Right lobe of liver (tissue), 6 donors: ENCODE measurements at regions not wholly inside any gene's neighbourhood (a gene's known extent, or its start where the extent isn't known, plus 50 kb on each side); places are given as distances from the start of the nearest gene placed in this dataset.
A peak's percentile ranks its signal among the peaks of the same experiment; 100 is the strongest.

ENCODE experiments used
- ATAC-seq, 4 donors: fragments of 200-7000 bp; cut with Tn5 transposase; one replicate each; pipeline ENCODE4 v1.9.1; 2020; ENCODE audit warnings: mild to moderate bottlenecking in 4 of 4, moderate library complexity in 4 of 4
- DNase-seq, 3 donors: peaks; one replicate each; pipeline ENCODE4 v3.0.0-alpha.2; 2020
- H3K27ac ChIP-seq, 3 donors: fragments of 200-600 bp; one replicate each; pipeline ENCODE4 v1.8.0; 2022
- H3K27me3 ChIP-seq, 2 donors: fragments of 200-600 bp; one replicate each; pipeline ENCODE4 v1.8.0; 2022
- H3K36me3 ChIP-seq, 4 donors: fragments of 200-600 bp; sonication (generic) in 1 of 4; one replicate each; pipeline versions ENCODE4 v1.5.1 to v1.8.0; 2017 to 2022; ENCODE audit warnings: control low read depth in 1 of 4
- H3K4me1 ChIP-seq, 4 donors: fragments of 200-600 bp; sonication (generic) in 1 of 4; one replicate each; pipeline versions ENCODE4 v1.5.1 to v1.8.0; 2017 to 2022; ENCODE audit warnings: control low read depth in 1 of 4
- H3K4me3 ChIP-seq, 3 donors: fragments of 200-600 bp; one replicate each; pipeline ENCODE4 v1.8.0; 2022
- H3K9me3 ChIP-seq, 4 donors: fragments of 200-600 bp; sonication (generic) in 1 of 4; one replicate each; pipeline versions ENCODE4 v1.5.1 to v1.8.0; 2017 to 2022; ENCODE audit warnings: control low read depth in 1 of 4
- CTCF ChIP-seq, 4 donors: fragments of 200-600 bp in 3 of 4; fragments of 450-650 bp in 1 of 4; IDR thresholded peaks; one replicate each; pipeline versions ENCODE4 v1.5.1 to v1.8.0; 2016 to 2022; ENCODE audit warnings: antibody characterized with exemption in 4 of 4, mild to moderate bottlenecking in 2 of 4
- POLR2A ChIP-seq: fragments of 450-650 bp; IDR thresholded peaks from one replicate; pipeline ENCODE4 v1.6.1; 2017; ENCODE audit warnings: antibody characterized with exemption, mild to moderate bottlenecking
- WGBS: methylation state at CpG from one replicate; pipeline ENCODE4 v1.1.6; 2018; ENCODE audit warnings: low coverage, low lambda C conversion rate; ENCODE audit not compliant: insufficient coverage; ENCODE audit errors: missing lambda C conversion rate; 5-methylcytosine and 5-hydroxymethylcytosine counted together
- intact Hi-C, 2 donors: fragments of 100-400 bp; cut with DNase I; formaldehyde crosslinking; loops; one replicate each; pipeline versions ENCODE4 v1.11.2 to v1.14.1; 2022
- donor health status: DM: no; HTN: yes; CAD: no.
- donor health status: DM: no; HTN: no; CAD: no.
- donor health status: DM: no; HTN: no; CAD: no.
- donor health status: DM: no; HTN: yes; CAD: no.
- donor health status: DM: no; HTN: yes; CAD: no.

- TF ChIP-seq CTCF (IDR thresholded peaks at IDR 0.05): no peak
- no peak for TF ChIP-seq POLR2A
- H3K36me3 ChIP-seq: no peaks in the 10 kb centered on the region
- no peaks in the 10 kb centered on the region for H3K4me1 ChIP-seq
- 86% methylated on average over 1 of the region's 1 CpG for WGBS
- ATAC-seq (no peak), DNase-seq (no peak)
- H3K27me3 ChIP-seq: no peaks in the 10 kb centered on the region
- no peak overlapping the region for H3K4me3 ChIP-seq
- no peak overlapping the region for H3K27ac ChIP-seq
- intact Hi-C loops: no loop called here
- no peaks in the 10 kb centered on the region for H3K9me3 ChIP-seq
Observed at GRCh38 chr12:90773491-90773890, 181.5 kb downstream of the CCER1 start.

- 58% methylated on average over 1 of the region's 1 CpG for WGBS
- intact Hi-C loops: no loop called here
- no peak for TF ChIP-seq POLR2A
- TF ChIP-seq CTCF (IDR thresholded peaks at IDR 0.05): no peak
Observed at GRCh38 chr12:90770861-90771260, 184.1 kb downstream of the CCER1 start.

GRCh38 chr12:90757957-90758356, 197.0 kb downstream of the CCER1 start:
- no peak overlapping the region for H3K4me3 ChIP-seq
- no peak overlapping the region for H3K27ac ChIP-seq
- H3K36me3 ChIP-seq: no peaks in the 10 kb centered on the region
- DNase-seq (no peak), ATAC-seq (no peak)
- no peaks in the 10 kb centered on the region for H3K27me3 ChIP-seq
- H3K9me3 ChIP-seq: no peaks in the 10 kb centered on the region
- no peak for TF ChIP-seq CTCF (IDR thresholded peaks at IDR 0.05)
- TF ChIP-seq POLR2A: no peak
- H3K4me1 ChIP-seq: no peaks in the 10 kb centered on the region
- intact Hi-C loops: no loop called here
- 69% methylated on average over 1 of the region's 1 CpG for WGBS

More at GRCh38 chr12:90770861-90771260, 184.1 kb downstream of the CCER1 start:
- no peak for DNase-seq
- Histone ChIP-seq H3K27ac (no peak overlapping the region), H3K4me3 (no peak overlapping the region), H3K27me3 (no peaks in the 10 kb centered on the region), H3K36me3 (no peaks in the 10 kb centered on the region), H3K4me1 (no peaks in the 10 kb centered on the region), H3K9me3 (no peaks in the 10 kb centered on the region)
- peak; percentile 65 to 94 (median 74) for ATAC-seq

- H3K4me1 ChIP-seq: no peaks in the 10 kb centered on the region
- 72% methylated on average over 1 of the region's 1 CpG for WGBS
- intact Hi-C loops: no loop called here
- no peaks in the 10 kb centered on the region for H3K27me3 ChIP-seq
- no peaks in the 10 kb centered on the region for H3K9me3 ChIP-seq
- no peak overlapping the region for H3K4me3 ChIP-seq
- ATAC-seq (no peak), DNase-seq (no peak)
- H3K27ac ChIP-seq: no peak overlapping the region
- no peak for TF ChIP-seq CTCF (IDR thresholded peaks at IDR 0.05)
- TF ChIP-seq POLR2A: no peak
- no peaks in the 10 kb centered on the region for H3K36me3 ChIP-seq
Observed at GRCh38 chr12:90745211-90745610, 209.8 kb downstream of the CCER1 start.

- no peak overlapping the region for H3K27ac ChIP-seq
- intact Hi-C loops: no loop called here
- H3K27me3 ChIP-seq: no peaks in the 10 kb centered on the region
- H3K9me3 ChIP-seq: no peaks in the 10 kb centered on the region
- H3K4me3 ChIP-seq: no peak overlapping the region
- ATAC-seq (no peak), DNase-seq (no peak)
- TF ChIP-seq POLR2A (no peak), CTCF (IDR thresholded peaks at IDR 0.05) (no peak)
- 85% methylated on average over 4 of the region's 4 CpGs for whole genome bisulfite sequencing
- H3K4me1 ChIP-seq: no peaks in the 10 kb centered on the region
- H3K36me3 ChIP-seq: no peaks in the 10 kb centered on the region
Observed at GRCh38 chr12:90741611-90742010, 213.4 kb downstream of the CCER1 start.
